PC-9 (cell line): ENCODE measurements at regions not wholly inside any gene's neighbourhood (a gene's known extent, or its start where the extent isn't known, plus 50 kb on each side); places are given as distances from the start of the nearest gene placed in this dataset.

ENCODE experiments used
- BruUV-seq: library from RNA; stranded (reverse); fragments of 400-500 nt; replicated peaks from 2 replicates; lab custom pipeline; 2021; lab: Mats Ljungman, UMichigan
- CTCF ChIA-PET: fragments of 300-600 bp; sonication (Branson Sonifier 250); formaldehyde crosslinking; loops from one replicate; lab custom pipeline; 2022; ENCODE audit warnings: antibody characterized with exemption; lab: Charles Lee
- POLR2A ChIA-PET: fragments of 300-600 bp; sonication (Branson Sonifier 250); formaldehyde crosslinking; loops from one replicate; lab custom pipeline; 2022; ENCODE audit warnings: antibody characterized with exemption; ENCODE audit not compliant: unreplicated experiment; lab: Charles Lee
- DNase-seq, 2 experiments: peaks; one replicate each; pipeline versions ENCODE4 v3.0.0 to v3.0.0-alpha.2; 2015 to 2022; ENCODE audit warnings: mixed read lengths in 1 of 2
- H2AFZ ChIP-seq: fragments of 200-600 bp; sonication (generic); 2 replicates; pipeline ENCODE4 v1.8.1; 2017; ENCODE audit warnings: antibody characterized with exemption
- H3F3A ChIP-seq: fragments of 200-600 bp; sonication (generic); 2 replicates; pipeline ENCODE4 v1.8.1; 2017; ENCODE audit warnings: antibody characterized with exemption, mild to moderate bottlenecking, low read depth; ENCODE audit not compliant: insufficient read depth
- H3K27ac ChIP-seq: fragments of 200-600 bp; sonication (generic); 2 replicates; pipeline ENCODE4 v1.6.1; 2016; ENCODE audit warnings: mixed run types
- H3K27me3 ChIP-seq: fragments of 200-600 bp; sonication (generic); 2 replicates; pipeline ENCODE4 v1.6.1; 2016; ENCODE audit warnings: low read depth, mixed run types; ENCODE audit not compliant: insufficient read depth
- H3K36me3 ChIP-seq: fragments of 200-600 bp; sonication (generic); 2 replicates; pipeline ENCODE4 v1.6.1; 2016; ENCODE audit warnings: low read depth, mixed run types
- H3K4me1 ChIP-seq: fragments of 200-600 bp; sonication (generic); replicated peaks from 2 replicates; pipeline ENCODE4 v1.6.1; 2016; ENCODE audit warnings: mixed run types; ENCODE audit not compliant: insufficient read depth
- H3K4me2 ChIP-seq: fragments of 200-600 bp; sonication (generic); 2 replicates; pipeline ENCODE4 v1.6.1; 2017; ENCODE audit warnings: mixed run types
- H3K4me3 ChIP-seq: fragments of 200-600 bp; sonication (generic); 2 replicates; pipeline ENCODE4 v1.6.1; 2016; ENCODE audit warnings: mixed run types
- H3K79me2 ChIP-seq: fragments of 200-600 bp; sonication (generic); 2 replicates; pipeline ENCODE4 v1.6.1; 2017; ENCODE audit warnings: low read depth, mixed run types
- H3K9me2 ChIP-seq: fragments of 200-600 bp; sonication (generic); 2 replicates; pipeline ENCODE4 v1.8.1; 2017; ENCODE audit warnings: mild to moderate bottlenecking; ENCODE audit not compliant: insufficient read depth
- H3K9me3 ChIP-seq: fragments of 200-600 bp; sonication (generic); 2 replicates; pipeline ENCODE4 v1.8.1; 2016; ENCODE audit warnings: low read depth; ENCODE audit not compliant: insufficient read depth
- H4K20me1 ChIP-seq: fragments of 200-600 bp; sonication (generic); 2 replicates; pipeline ENCODE4 v1.8.1; 2017; ENCODE audit not compliant: insufficient read depth
- EZH2 ChIP-seq: fragments of 200-600 bp; sonication (generic); IDR thresholded peaks from 2 replicates; pipeline ENCODE4 v1.8.0; 2017; ENCODE audit warnings: antibody characterized with exemption, low read depth
- intact Hi-C: fragments of 100-400 bp; cut with micrococcal nuclease; formaldehyde crosslinking; loops from one replicate; pipeline ENCODE4 v1.10.0; 2022; ENCODE audit not compliant: unreplicated experiment
- TF ChIP-seq, protein P1 (sequence below): fragments of 200-600 bp; sonication (generic); conservative IDR thresholded peaks from 2 replicates; pipeline ENCODE4 v1.6.1; 2017; ENCODE audit warnings: mixed run types, antibody characterized with exemption, mild to moderate bottlenecking, moderate library complexity

DNA sequence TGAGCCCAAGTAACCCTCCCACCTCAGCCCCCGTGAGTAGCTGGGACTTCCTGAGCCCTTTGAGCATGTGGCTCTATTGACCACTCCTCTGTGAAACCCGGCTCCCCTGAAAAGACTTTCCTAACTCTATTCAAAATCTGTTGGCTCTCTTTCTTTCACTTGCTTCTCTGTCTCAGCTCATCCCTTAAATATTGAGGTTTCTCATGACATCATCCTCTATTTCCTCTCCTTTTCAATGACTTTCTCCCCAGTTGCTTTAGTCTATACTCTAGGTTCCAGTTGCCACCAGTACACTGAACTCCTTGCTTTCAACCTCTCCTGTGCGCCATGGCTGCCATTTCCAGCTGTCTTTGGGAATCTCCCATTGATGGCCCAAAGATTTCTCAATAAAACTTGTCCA, 79.8 kb upstream of the STK17B start:
- no peak for DNase-seq
- Histone ChIP-seq H2AFZ (no peak overlapping the region), H3K4me3 (no peak overlapping the region), H3K27ac (no peak overlapping the region), H3K79me2 (no peaks in the 10 kb centered on the region), H3K9me2 (no peaks in the 10 kb centered on the region), H4K20me1 (no peaks in the 10 kb centered on the region), H3F3A (no peaks in the 10 kb centered on the region), H3K27me3 (no peaks in the 10 kb centered on the region), H3K9me3 (no peaks in the 10 kb centered on the region), H3K4me2 (no peak overlapping the region), H3K36me3 (no peaks in the 10 kb centered on the region), H3K4me1 (no peaks in the 10 kb centered on the region)
- intact Hi-C loops: no loop called here
- TF ChIP-seq, protein P1, sequence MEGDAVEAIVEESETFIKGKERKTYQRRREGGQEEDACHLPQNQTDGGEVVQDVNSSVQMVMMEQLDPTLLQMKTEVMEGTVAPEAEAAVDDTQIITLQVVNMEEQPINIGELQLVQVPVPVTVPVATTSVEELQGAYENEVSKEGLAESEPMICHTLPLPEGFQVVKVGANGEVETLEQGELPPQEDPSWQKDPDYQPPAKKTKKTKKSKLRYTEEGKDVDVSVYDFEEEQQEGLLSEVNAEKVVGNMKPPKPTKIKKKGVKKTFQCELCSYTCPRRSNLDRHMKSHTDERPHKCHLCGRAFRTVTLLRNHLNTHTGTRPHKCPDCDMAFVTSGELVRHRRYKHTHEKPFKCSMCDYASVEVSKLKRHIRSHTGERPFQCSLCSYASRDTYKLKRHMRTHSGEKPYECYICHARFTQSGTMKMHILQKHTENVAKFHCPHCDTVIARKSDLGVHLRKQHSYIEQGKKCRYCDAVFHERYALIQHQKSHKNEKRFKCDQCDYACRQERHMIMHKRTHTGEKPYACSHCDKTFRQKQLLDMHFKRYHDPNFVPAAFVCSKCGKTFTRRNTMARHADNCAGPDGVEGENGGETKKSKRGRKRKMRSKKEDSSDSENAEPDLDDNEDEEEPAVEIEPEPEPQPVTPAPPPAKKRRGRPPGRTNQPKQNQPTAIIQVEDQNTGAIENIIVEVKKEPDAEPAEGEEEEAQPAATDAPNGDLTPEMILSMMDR: no peak
- TF ChIP-seq EZH2: no peak
- BruUV-seq: no TSS peak
- ChIA-PET CTCF (no interaction called here), POLR2A (no interaction called here)

DNA sequence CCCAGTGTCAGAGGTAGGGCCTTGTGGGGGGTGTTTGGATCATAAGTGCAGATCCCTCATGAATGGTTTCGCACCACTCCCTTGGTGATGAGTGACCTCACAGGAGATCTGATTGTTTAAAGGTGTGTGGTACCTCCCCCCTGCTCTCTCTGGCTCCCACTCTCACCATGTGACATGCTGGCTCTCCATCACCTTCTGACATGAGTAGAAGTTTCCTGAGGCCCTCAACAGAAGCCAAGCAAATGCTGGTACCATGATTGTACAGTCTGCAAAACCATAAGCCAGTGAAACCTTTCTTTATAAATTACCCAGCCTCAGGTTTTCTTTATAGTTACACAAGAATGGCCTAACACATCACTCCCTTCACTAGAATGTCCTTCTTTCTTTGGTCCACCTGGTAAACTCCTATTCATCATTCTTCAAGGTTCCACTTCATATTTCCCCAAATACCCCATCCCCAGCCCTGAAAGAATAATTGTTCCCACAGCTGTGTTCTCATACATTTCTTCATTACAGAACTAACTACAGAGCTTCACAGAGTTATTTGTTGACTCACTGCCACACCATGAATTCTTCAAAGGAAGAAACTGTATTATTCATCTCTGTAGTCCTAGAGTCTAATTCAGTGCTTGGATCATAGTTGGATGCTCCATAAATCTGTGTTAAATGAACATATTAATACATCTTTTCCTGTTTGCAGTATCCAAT, 81.2 kb upstream of the STK17B start:
- DNase-seq: no peak
- no peak overlapping the region for H3K4me3 ChIP-seq
- no peaks in the 10 kb centered on the region; the same call in 1 of the 2 replicates for H3K4me1 ChIP-seq
- no peaks in the 10 kb centered on the region for H3K9me2 ChIP-seq
- intact Hi-C loops: no loop called here
- no TSS peak for BruUV-seq
- no peaks in the 10 kb centered on the region for H3K79me2 ChIP-seq
- no peaks in the 10 kb centered on the region for H3K36me3 ChIP-seq
- H2AFZ ChIP-seq: no peak overlapping the region
- TF ChIP-seq, protein P1: no peak
- TF ChIP-seq EZH2: no peak
- no peaks in the 10 kb centered on the region for H4K20me1 ChIP-seq
- H3K27me3 ChIP-seq: no peaks in the 10 kb centered on the region
- H3F3A ChIP-seq: no peaks in the 10 kb centered on the region
- ChIA-PET CTCF (no interaction called here), POLR2A (interaction anchor here (0.5 kb wide), 1 partner anchor 39 kb away, joined by 8 read pairs; no protein-coding TSS in a partner anchor)
- H3K27ac ChIP-seq: no peak overlapping the region
- H3K9me3 ChIP-seq: no peaks in the 10 kb centered on the region
- H3K4me2 ChIP-seq: no peak overlapping the region

DNA sequence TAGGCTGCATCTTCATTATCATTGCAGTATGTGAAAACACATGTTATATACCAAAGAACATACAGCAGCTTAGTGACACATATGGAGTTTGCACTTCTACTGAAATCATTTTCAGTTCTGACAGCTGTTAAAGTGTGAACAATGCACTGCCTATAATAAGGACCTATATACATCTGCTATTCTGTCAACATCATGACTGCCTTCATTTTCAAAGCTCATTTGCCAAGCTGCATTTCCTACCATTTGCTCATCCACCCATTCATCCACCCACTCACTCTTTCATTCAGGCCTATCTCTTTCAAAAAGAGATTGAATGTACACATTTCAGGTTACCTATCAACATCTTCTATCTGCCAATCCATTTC, 81.7 kb upstream of the STK17B start:
- H3K9me2 ChIP-seq: no peaks in the 10 kb centered on the region
- no peaks in the 10 kb centered on the region for H3K79me2 ChIP-seq
- no peak for TF ChIP-seq EZH2
- TF ChIP-seq, protein P1: no peak
- no peaks in the 10 kb centered on the region for H3K27me3 ChIP-seq
- POLR2A ChIA-PET: interaction anchor here (0.5 kb wide), 1 partner anchor 38 kb away, joined by 8 read pairs; no protein-coding TSS in a partner anchor
- H3F3A ChIP-seq: no peaks in the 10 kb centered on the region
- no peaks in the 10 kb centered on the region for H3K36me3 ChIP-seq
- intact Hi-C loops: no loop called here
- no peaks in the 10 kb centered on the region for H3K9me3 ChIP-seq
- DNase-seq: no peak
- no peak overlapping the region for H3K27ac ChIP-seq
- H4K20me1 ChIP-seq: no peaks in the 10 kb centered on the region
- CTCF ChIA-PET: no interaction called here
- no TSS peak for BruUV-seq
- H3K4me3 ChIP-seq: no peak overlapping the region
- no peak overlapping the region for H2AFZ ChIP-seq
- no peak overlapping the region for H3K4me2 ChIP-seq
- no peaks in the 10 kb centered on the region; the same call in 1 of the 2 replicates for H3K4me1 ChIP-seq
